NCI-H1092 treated with DMSO at 0.1 percent for 48 hours (cell line): ENCODE measurements at regions not wholly inside any gene's neighbourhood (a gene's known extent, or its start where the extent isn't known, plus 50 kb on each side); places are given as distances from the start of the nearest gene placed in this dataset.
A peak's percentile ranks its signal among the peaks of the same experiment; 100 is the strongest.

Experiments
- DNase-seq: peaks from one replicate; lab custom pipeline; 2025; lab: John Stamatoyannopoulos, UW

- DNase-seq: no peak
Observed at GRCh38 chr20:50258790-50259483, 68.3 kb downstream of the CEBPB start.

DNA sequence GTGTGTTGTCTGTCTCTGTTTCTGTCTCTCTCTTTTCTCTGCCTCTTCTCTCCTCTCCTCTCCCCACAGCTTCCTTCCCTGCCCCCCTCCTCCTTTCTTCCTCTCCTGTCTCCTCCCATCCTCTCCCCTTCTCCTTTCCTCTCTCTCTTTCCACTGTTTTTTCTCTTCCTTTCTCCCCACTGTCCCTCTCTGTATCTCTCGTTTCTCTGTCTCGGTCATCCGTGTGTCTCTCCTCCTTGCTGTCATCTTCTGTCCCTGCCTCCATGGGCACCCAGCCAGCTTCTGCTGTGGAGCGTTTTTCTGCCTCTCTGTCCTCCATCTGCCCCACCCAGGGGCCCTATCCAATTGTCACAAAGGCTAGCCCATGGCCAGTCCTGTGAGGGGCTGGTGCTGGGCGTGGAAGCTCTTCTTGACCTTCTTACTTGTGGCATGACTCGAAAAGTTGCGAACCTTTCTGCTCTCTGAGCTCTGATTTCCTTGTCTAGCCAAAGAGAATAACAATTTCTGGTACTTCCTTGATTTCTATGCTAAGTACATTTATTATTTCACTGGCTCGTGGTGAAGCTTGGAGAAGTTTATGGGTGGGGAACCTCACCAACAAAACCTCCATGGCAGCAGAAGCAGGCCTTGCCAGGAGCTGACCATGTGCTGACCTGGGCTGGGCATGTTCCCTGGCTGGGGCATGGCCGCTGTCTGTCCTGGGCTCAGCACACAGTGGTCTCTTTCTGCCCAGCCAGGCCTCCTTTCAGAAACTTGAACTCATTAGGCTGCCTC lies 69.3 kb downstream of the CEBPB start:
- no peak for DNase-seq

DNA sequence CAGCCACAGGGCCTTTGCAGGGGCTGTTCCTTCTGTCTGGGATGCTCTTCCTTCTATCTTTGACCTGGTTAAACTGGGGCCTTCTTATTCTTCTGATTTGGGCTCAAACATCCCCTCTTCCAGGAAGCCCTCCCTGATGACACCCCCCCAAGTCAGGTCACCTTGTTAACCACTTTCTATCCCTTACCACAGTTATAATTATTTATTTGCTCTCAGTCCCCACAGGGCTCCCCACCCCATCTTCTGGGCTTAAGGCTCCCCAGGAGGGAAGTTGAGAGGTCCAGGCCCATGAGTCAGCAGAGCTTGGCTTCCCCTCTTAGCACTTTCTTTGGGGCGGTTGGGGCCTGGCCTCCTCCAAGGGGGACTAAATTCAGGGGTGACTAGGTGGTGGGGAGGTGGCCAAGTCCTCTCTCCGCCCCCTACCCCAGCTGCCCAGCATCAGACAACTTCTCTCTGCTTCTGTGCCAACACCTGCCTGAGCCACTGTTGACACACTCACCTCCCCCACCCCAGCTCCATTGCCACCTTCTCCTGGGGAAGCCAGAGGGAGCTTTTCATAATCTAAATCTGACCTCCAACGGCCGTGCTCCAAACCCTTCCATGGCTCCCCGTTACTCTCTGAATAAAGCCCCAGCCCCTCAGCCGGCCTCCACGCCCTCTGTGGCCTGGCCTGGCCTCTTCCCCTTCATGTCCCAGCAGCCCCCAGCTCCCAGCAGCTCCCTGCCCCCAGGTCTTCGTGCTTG lies 70.0 kb downstream of the CEBPB start:
- peak; percentile 46 for DNase-seq

- no peak for DNase-seq
Observed at GRCh38 chr20:50261471-50262212, 71.0 kb downstream of the CEBPB start.

- no peak for DNase-seq
Observed at GRCh38 chr20:50263831-50264230, 73.2 kb downstream of the CEBPB start.

- DNase-seq: no peak
Observed at GRCh38 chr20:50264534-50265145, 74.0 kb downstream of the CEBPB start.

GRCh38 chr20:50265245-50265946 lies 74.8 kb downstream of the CEBPB start:
- DNase-seq: no peak

DNA sequence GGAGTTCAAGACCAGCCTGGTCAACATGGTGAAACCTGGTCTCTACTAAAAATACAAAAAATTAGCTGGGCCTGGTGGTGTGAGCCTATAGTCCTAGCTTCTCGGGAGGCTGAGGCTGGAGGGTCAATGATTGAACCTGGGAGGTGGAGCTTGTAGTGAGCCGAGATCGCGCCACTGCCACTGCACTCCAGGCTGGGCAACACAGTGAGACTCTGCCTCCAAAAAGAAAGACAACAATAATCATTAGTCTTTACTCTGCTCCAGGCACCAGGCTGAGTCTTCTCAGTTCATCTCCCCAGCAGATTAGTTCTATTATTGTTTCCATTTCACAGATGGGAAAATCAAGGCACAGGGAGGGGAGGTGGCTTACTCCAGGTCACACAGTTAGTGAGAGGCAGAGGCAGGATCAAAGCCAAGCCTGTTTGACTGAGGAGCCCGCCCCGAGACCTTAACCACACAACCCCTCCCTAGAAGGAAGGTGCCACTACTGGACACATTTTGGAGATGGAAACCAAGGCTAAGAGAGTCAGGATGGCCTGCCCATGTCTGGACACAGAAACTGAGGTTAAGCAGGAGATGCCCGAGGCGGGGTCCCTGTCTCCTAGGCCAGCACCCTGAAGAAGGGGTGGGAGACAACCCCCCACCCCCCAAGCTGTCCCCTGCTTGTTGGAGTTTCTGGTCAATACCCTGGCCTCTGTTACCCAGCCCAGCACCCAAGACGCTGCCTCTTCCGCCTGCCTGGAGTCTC lies 75.8 kb downstream of the CEBPB start:
- DNase-seq: no peak

DNA sequence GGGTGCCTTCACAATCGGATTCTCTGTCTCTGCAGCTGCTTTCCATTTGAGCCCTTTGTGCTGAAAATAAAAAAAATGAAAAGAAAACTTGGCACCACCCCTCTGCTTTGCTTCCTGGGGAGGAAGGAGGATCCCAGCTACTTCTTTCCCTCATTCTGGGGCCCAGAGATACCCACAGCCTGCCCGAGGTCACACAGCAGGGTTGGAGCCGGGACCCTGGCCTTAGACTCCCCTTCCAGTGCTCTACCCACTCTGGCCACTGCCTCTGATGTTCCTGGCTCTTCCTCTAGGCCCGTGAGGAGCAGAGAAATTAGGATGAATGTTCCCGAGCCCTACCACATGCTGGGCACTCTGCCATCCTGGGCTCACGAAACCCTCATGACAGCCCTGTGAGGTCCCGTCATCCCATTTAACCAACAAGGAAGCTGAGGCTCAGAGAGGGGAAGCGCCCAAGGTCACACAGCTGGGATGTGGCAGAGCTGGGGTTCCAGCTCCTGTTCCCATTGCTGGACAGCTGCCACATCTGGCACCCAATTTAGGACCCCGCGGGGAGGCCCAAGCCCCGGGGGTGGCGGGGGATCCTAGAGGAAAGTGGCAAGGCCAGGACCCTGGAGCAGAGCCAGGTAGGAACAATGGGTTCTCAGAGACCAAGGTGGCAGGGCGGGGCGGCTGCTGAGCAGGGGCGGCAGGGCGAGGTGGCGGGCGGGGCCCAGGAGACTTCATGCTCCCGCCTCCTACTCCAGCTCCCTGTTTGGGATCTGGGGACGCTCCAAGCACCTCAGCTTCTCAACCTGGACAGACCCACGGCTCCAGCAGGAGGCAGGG lies 76.6 kb downstream of the CEBPB start:
- no peak for DNase-seq

DNA sequence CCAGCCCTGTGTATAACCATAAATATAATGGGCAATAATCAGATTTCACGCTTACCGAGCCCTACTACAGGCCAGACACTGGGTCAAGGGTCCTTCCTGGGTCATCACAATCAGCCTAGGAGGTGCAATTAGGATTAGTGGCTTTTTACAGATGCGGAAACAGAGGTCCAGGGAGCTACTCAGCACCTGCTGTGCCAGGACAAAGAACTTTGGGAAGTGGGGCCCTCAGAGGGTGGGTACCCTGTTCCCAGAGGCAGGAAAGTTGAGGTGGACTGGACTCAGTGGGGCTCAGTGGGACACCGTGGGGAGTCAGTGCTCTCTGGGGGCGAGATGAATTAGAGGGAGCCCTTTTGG lies 77.2 kb downstream of the CEBPB start:
- no peak for DNase-seq

- no peak for DNase-seq
Observed at GRCh38 chr20:50269091-50270033, 78.7 kb downstream of the CEBPB start.

- DNase-seq: no peak
Observed at GRCh38 chr20:50270034-50270395, 79.4 kb downstream of the CEBPB start.

DNA sequence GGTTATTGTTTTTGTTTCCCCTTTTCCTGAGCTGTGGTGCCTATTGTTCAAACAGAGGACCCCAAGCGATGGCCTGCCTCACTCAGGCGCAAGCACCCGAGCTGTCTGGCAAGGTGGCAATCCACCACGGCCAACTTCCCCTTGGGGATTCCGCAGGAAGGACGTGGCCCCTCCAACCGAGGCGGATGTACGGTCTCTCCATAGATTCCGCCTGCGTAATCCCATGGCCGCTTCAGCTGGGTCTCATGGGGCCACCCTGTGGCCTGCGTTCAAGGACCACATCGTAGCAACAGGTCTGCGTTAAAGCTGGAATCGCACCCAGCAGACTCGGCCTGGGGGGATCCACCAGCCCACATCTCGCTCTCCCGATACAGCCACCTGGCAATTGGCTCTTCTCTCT lies 79.9 kb downstream of the CEBPB start:
- peak; percentile 36 for DNase-seq

- DNase-seq: no peak
Observed at GRCh38 chr20:50271176-50271575, 80.5 kb downstream of the CEBPB start.

GRCh38 chr20:50271612-50272011 lies 81.0 kb downstream of the CEBPB start:
- DNase-seq: no peak

DNA sequence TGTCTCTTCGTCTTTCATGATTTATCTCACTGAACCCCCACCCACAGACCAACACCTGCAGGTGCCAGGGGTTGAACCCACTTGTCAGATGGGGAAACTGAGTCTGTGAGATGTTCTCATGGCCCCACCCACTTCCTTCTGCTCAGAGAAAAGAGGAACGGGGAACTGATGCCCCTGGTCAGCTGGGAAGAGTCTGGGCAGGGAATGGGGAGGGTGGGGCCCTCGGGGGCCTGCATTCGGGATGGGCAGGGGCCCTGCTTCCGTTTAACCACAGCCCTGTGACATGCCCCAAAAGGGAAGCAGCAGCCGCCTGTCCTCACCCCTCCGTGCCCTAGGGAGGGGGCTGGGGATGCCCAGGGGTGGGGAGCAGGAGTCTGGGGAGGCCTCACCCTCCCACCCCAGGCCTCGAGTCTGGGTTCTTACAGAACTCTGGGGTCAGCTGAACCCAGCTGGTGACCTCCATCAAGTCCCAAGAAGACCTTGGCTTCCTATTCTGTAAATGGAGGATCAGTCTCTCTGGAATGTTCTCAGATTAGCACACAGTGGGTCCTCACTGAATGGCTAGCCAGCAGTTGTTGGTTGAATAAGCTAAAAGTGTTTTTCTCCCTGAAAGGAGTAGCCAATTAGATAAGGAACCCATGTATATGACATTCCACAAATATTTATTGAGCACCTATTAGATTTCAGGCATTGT lies 81.5 kb downstream of the CEBPB start:
- DNase-seq: no peak

DNA sequence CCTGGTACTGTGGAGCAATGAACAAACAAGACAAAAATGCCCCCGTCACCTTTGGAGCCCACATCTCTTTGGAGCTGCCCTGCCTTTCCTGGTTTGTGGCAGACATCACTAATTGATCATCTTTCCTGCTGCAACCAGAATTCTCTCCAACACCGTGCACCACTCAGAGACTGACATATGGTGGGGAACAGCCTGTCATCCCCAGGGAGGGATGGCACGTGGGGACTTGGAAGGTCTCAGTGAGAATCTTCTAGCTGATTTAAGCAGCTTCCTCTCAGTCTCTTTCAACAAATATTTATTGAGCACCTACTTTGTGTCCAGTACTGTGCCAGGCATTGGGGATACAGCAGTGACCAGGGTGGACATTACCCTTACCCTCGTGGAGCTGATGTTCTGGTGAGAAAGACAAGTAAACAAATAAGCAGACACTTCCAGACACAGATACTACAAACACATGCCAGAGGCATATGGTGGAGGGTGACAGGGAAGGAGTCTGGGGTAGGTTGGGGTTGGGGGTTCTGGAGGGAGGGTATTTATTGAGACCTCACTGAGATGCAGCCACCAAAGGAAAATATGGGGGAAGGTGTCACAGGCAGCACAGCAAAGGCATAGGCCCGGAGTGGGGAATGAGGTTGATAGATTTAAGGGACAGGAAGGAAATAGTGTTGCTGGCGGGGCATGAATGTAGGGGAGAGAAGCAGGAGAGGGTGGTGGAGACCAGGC lies 82.3 kb downstream of the CEBPB start:
- no peak for DNase-seq
